Heart left ventricle (tissue), 16 donors: ENCODE measurements at regions not wholly inside any gene's neighbourhood (a gene's known extent, or its start where the extent isn't known, plus 50 kb on each side); places are given as distances from the start of the nearest gene placed in this dataset.

ENCODE experiments used
- ATAC-seq, 4 donors: fragments of 200-7000 bp; cut with Tn5 transposase; one replicate each; pipeline ENCODE4 v1.9.1; 2020 to 2022; ENCODE audit warnings: moderate library complexity in 4 of 4, mild to moderate bottlenecking in 3 of 4, moderate number of reproducible peaks in 1 of 4
- DNase-seq, 5 donors: peaks; one replicate each; pipeline ENCODE4 v3.0.0-alpha.2; 2020
- H3K27ac ChIP-seq, 12 donors: fragments of 200-600 bp; sonication (generic) in 4 of 12; one replicate each; pipeline versions ENCODE4 v1.5.0 to v1.8.0; 2016 to 2022; ENCODE audit warnings: mild to moderate bottlenecking in 2 of 12
- H3K27me3 ChIP-seq, 9 donors: fragments of 200-600 bp; sonication (generic) in 2 of 9; one replicate each; pipeline versions ENCODE4 v1.5.1 to v1.8.0; 2016 to 2022; ENCODE audit warnings: mild to moderate bottlenecking in 3 of 9
- H3K36me3 ChIP-seq, 9 donors: fragments of 200-600 bp; sonication (generic) in 2 of 9; one replicate each; pipeline versions ENCODE4 v1.5.0 to v1.8.0; 2018 to 2022; ENCODE audit warnings: mild to moderate bottlenecking in 2 of 9
- H3K4me1 ChIP-seq, 12 donors: fragments of 200-600 bp; sonication (generic) in 4 of 12; one replicate each; pipeline versions ENCODE4 v1.5.0 to v1.8.0; 2016 to 2022; ENCODE audit warnings: mild to moderate bottlenecking in 3 of 12
- H3K4me3 ChIP-seq, 12 donors: fragments of 200-600 bp; sonication (generic) in 4 of 12; one replicate each; pipeline versions ENCODE4 v1.5.0 to v1.8.0; 2017 to 2022; ENCODE audit warnings: mild to moderate bottlenecking in 9 of 12, moderate library complexity in 4 of 12
- H3K9me3 ChIP-seq, 12 donors: fragments of 200-600 bp; sonication (generic) in 4 of 12; one replicate each; pipeline versions ENCODE4 v1.5.0 to v1.8.0; 2016 to 2022; ENCODE audit warnings: mild to moderate bottlenecking in 1 of 12
- POLR2A ChIP-seq, 2 donors: fragments of 450-650 bp; IDR thresholded peaks; one replicate each; pipeline ENCODE4 v1.6.1; 2017; ENCODE audit warnings: antibody characterized with exemption in 2 of 2, mild to moderate bottlenecking in 2 of 2, moderate library complexity in 2 of 2
- WGBS, 4 donors: extraction: QIAGEN DNeasy Blood & Tissue Kit in 2 of 4; methylation state at CpG; one replicate each; pipeline versions ENCODE4 v1.1.5 to v1.1.7; 2013 to 2018; 5-methylcytosine and 5-hydroxymethylcytosine counted together
- intact Hi-C, 10 donors: fragments of 100-400 bp; cut with DNase I; formaldehyde crosslinking; loops; one replicate each; pipeline versions ENCODE4 v1.11.1 to v1.14.2; 2022
- TF ChIP-seq, protein P1 (sequence below), 12 donors: fragments of 200-600 bp; sonication (generic) in 4 of 12; IDR thresholded peaks; one replicate each; pipeline versions ENCODE4 v1.5.0 to v1.8.0; 2018 to 2022; ENCODE audit warnings: antibody characterized with exemption in 12 of 12, mild to moderate bottlenecking in 5 of 12
- donor health status: ischemic (EF 13 %, LVEDD 7.1; RV severe dilation, severe dysfunction).
- donor health status: healthy with polysubstance abuse.
- donor health status: DM: no; HTN: yes; CAD: no.
- donor health status: DM: no; HTN: no; CAD: no.
- donor health status: ischemic (EF 25% LVEDD 6.9; RV normal size, moderate dysfunction).
- donor health status: ischemic (EF 25% LVEDD 5.7; RV mildly dilated, moderate dysfunction).
- donor health status: healthy.
- donor health status: DM: yes; HTN: yes; CAD: no.
- donor health status: ischemic (EF 35%, LVEDD 5.7; RV mildly dilated, moderate dysfunction).
- donor health status: nonischemic (EF 11% LVEDD 7.7; RV severe dilation, severe dysfunction).
- donor health status: DM: yes; HTN: yes; CAD: no.
- donor health status: PGD.
- donor health status: ischemic (EF 29% LVEDD 5.4; RV normal size, mild dysfunction).
- donor health status: nonischemic (EF 23%, LVEDD 6.1; RV moderate dilation, normal function).

DNA sequence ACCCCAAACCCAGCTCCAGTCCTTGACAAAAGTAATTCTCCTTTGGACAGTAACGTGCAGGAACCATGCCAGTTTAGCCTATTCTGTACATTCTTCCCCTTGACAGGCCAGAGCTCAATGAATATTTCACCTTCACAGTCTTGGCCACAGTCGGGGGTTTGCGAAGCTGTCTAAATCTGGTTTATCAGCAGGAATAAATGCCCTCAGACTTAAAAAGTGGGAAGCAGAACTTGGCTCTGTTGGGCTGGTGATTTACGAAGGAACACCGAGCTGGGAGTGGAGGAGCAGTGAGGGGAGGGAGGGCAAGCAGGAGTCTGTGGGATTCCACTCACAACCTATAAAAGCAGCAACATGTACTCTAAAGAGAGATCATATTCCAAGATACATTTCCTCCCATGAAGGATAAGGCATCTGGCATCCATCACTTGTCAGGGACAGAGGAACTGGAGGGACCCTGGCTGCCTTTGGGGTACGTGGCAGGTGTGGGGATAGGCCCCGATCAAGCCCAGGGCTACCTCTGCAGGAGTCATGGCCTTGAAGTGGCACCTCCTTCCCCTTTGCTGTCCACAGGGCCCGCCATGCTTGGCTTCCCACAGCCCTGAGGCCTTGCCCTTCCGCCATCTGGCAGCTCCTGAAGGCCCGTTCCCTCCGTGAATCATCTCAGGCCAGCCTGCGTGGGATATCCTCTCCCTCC, 154.3 kb downstream of the ADAMTS15 start:
- intact Hi-C loops, result loop anchor here in 1 of 10 donors (10.0 kb wide), 1 partner anchor 148 kb away; no protein-coding TSS in a partner anchor
- Histone ChIP-seq H3K36me3 (no peaks in the 10 kb centered on the region), H3K4me3 (no peak overlapping the region), H3K27ac (peak overlapping the region in 1 of 12 donors; percentile 58), H3K27me3 (no peaks in the 10 kb centered on the region), H3K4me1 (peaks cover 0 to 41% (median 17%) of the 10 kb centered on the region in 12 donors), H3K9me3 (no peaks in the 10 kb centered on the region)
- TF ChIP-seq, protein P1, sequence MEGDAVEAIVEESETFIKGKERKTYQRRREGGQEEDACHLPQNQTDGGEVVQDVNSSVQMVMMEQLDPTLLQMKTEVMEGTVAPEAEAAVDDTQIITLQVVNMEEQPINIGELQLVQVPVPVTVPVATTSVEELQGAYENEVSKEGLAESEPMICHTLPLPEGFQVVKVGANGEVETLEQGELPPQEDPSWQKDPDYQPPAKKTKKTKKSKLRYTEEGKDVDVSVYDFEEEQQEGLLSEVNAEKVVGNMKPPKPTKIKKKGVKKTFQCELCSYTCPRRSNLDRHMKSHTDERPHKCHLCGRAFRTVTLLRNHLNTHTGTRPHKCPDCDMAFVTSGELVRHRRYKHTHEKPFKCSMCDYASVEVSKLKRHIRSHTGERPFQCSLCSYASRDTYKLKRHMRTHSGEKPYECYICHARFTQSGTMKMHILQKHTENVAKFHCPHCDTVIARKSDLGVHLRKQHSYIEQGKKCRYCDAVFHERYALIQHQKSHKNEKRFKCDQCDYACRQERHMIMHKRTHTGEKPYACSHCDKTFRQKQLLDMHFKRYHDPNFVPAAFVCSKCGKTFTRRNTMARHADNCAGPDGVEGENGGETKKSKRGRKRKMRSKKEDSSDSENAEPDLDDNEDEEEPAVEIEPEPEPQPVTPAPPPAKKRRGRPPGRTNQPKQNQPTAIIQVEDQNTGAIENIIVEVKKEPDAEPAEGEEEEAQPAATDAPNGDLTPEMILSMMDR (IDR thresholded peaks at IDR 0.05), result no peak
- TF ChIP-seq POLR2A (IDR thresholded peaks at IDR 0.05), result no peak
- no peak for DNase-seq
- ATAC-seq, result no peak
- WGBS, 4 donors, result 83 to 88% (median 87%) methylated on average over 12 of the region's 12 CpGs

DNA sequence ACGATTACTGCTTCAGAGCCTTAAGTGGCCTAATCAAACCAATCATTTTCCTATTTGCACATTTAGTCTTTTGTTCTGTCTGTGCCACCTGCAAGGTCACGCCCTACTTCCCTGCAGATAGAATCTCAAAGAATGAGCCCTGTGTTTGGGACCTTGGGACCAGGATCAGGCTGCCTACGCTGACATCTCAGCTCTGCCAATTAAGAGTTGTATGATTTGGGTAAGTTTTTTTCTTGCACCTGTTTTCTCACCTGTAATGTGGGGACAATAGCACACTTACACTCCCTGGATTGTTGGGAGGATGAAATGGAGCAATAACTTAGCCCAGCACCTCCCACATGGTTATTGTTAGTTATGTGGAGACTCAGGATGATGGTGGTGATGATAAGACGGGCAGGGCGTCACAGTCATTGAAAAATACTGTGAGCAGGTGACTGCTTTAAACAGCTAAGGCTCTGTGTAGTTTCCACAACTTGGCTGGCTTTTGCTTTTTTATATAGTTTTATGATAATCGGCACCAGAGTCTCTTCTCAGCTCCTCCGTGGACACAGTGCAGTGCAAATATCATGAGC, 155.0 kb downstream of the ADAMTS15 start:
- peak overlapping the region in 1 of 12 donors; percentile 58 for H3K27ac ChIP-seq
- TF ChIP-seq POLR2A (IDR thresholded peaks at IDR 0.05), result no peak
- TF ChIP-seq, protein P1 (IDR thresholded peaks at IDR 0.05), result no peak
- no peak overlapping the region for H3K4me3 ChIP-seq
- intact Hi-C loops, result loop anchor here in 1 of 10 donors (10.0 kb wide), 1 partner anchor 149 kb away; no protein-coding TSS in a partner anchor
- peaks cover 0 to 44% (median 17%) of the 10 kb centered on the region in 12 donors for H3K4me1 ChIP-seq
- H3K9me3 ChIP-seq, result no peaks in the 10 kb centered on the region
- no peaks in the 10 kb centered on the region for H3K36me3 ChIP-seq
- DNase-seq (no peak), ATAC-seq (no peak)
- H3K27me3 ChIP-seq, result no peaks in the 10 kb centered on the region
- 81 to 87% (median 84%) methylated on average over 7 of the region's 7 CpGs for WGBS, 4 donors

DNA sequence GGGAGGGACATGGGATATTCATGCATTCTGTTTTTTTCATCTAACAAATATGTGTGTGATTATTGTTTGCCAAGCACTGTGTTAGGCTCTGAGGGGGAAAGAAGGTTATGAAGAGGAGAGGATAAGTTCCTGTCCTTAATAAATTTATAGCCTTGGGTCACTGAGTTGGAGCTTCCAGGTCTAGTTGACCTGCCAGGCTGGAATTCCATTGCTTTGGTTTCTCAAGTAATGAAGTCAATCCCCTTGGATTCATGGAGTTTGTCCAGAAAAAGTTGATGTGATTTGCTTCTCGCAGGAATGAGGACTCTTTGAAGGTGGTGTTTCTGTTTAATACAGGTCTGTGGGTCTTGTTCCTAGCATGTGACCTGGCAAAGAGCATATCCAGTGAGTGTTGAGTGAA, 156.2 kb downstream of the ADAMTS15 start:
- Histone ChIP-seq H3K9me3 (no peaks in the 10 kb centered on the region), H3K27ac (no peak overlapping the region), H3K36me3 (no peaks in the 10 kb centered on the region), H3K4me1 (peaks cover 0 to 53% (median 26%) of the 10 kb centered on the region in 12 donors), H3K4me3 (no peak overlapping the region), H3K27me3 (no peaks in the 10 kb centered on the region)
- no peak for DNase-seq
- TF ChIP-seq POLR2A (IDR thresholded peaks at IDR 0.05), result no peak
- TF ChIP-seq, protein P1 (IDR thresholded peaks at IDR 0.05), result no peak
- 77 to 86% (median 81%) methylated on average over 1 of the region's 1 CpG for WGBS, 4 donors
- intact Hi-C loops, result loop anchor here in 1 of 10 donors (10.0 kb wide), 1 partner anchor 150 kb away; no protein-coding TSS in a partner anchor
- ATAC-seq, result no peak

DNA sequence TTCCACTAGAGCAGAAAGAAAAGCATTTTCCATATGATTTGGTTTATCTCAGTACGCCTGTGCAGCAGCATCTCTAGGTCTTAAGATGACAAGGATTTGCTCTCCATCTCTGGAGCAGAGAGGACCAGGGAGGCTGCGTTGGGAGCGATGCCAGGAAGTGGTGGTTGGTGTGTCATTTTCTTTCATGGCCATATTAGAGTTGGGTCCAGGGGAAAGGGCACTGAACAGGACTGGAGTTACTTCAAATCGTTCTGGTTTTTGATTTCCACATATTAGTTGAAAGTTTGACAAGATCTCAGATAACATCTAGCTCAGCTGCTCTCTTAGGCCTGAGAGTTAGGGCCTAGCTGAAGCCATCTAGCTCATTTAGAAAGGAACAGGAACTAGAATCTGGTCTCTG, 157.7 kb downstream of the ADAMTS15 start:
- H3K36me3 ChIP-seq, result no peaks in the 10 kb centered on the region
- peaks cover 0 to 57% (median 25%) of the 10 kb centered on the region in 12 donors for H3K4me1 ChIP-seq
- whole genome bisulfite sequencing, 4 donors, result 85 to 95% (median 93%) methylated on average over 4 of the region's 4 CpGs
- H3K9me3 ChIP-seq, result no peaks in the 10 kb centered on the region
- ATAC-seq, result no peak
- TF ChIP-seq, protein P1 (IDR thresholded peaks at IDR 0.05), result no peak
- TF ChIP-seq POLR2A (IDR thresholded peaks at IDR 0.05), result no peak
- no peak for DNase-seq
- H3K27ac ChIP-seq, result peak overlapping the region in 8 of 12 donors; percentile 7 to 76 (median 36)
- H3K4me3 ChIP-seq, result no peak overlapping the region
- intact Hi-C loops, result loop anchor here in 1 of 10 donors (10.0 kb wide), 1 partner anchor 151 kb away; no protein-coding TSS in a partner anchor
- H3K27me3 ChIP-seq, result no peaks in the 10 kb centered on the region
